ENCODE measurements at regions not wholly inside any gene's neighbourhood (a gene's known extent, or its start where the extent isn't known, plus 50 kb on each side); places are given as distances from the start of the nearest gene placed in this dataset.

GRCh38 chr17:5635949-5636348 is 51.6 kb upstream of the NLRP1 start:
- DNase-seq (ENCODE audit: low spot score) = no peak

GRCh38 chr17:5638596-5638995 is 54.3 kb upstream of the NLRP1 start:
- no peak for DNase-seq (ENCODE audit: low spot score)

- DNase-seq (ENCODE audit: low spot score) = no peak
Observed at GRCh38 chr17:5640726-5641125, 56.4 kb upstream of the NLRP1 start.

GRCh38 chr17:5642752-5643151 is 58.4 kb upstream of the NLRP1 start:
- DNase-seq (ENCODE audit: low spot score) = no peak

DNA sequence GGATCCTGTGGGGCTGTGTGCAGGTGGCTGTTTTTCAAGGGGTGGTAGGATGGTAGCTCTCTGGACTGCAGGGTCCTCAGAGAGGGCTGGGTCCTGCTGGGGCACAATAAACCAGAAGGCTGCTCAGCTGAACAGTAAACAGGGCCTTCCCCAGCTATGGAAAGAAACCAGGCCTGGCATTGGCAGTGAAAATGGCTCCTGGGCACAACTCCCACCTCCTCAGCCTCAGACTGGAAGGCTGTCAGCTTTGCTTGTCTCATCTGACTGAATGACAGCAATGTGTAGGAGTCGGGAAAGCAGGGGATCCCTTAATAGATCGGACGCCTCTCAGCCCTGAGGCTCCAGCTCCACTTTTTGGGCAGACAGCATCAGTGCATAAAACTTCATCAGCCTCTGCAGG is 59.8 kb upstream of the NLRP1 start:
- DNase-seq (ENCODE audit: low spot score) = peak; percentile 45

GRCh38 chr17:5651348-5651747 is 67.0 kb upstream of the NLRP1 start:
- no peak for DNase-seq (ENCODE audit: low spot score)

- DNase-seq (ENCODE audit: low spot score) = no peak
Observed at GRCh38 chr17:5661491-5662125, 77.3 kb upstream of the NLRP1 start.

GRCh38 chr17:5662409-5663085 is 78.2 kb upstream of the NLRP1 start:
- DNase-seq (ENCODE audit: low spot score) = no peak

DNA sequence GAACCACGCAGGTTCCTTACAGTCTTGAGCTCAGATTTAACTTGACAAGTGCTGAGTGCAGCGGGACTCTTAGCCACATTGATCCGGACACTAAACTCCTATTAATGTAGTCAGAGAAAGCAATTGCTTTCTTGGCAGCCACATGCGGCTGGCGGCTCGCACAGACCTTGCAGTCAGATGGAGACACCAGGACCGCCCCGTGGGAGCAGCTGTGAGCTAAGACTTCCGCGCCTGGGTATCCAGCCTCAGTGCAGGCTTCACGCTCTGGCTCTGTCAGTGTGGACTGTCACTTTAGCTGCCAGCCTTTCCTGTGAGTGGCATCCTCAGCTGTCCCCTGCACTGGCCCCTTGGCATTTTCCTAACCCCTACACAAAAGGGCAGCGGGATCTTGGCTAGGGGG is 80.9 kb upstream of the NLRP1 start:
- DNase-seq (ENCODE audit: low spot score) = peak; percentile 42

GRCh38 chr17:5667871-5668270 is 83.6 kb upstream of the NLRP1 start:
- DNase-seq (ENCODE audit: low spot score) = no peak

DNA sequence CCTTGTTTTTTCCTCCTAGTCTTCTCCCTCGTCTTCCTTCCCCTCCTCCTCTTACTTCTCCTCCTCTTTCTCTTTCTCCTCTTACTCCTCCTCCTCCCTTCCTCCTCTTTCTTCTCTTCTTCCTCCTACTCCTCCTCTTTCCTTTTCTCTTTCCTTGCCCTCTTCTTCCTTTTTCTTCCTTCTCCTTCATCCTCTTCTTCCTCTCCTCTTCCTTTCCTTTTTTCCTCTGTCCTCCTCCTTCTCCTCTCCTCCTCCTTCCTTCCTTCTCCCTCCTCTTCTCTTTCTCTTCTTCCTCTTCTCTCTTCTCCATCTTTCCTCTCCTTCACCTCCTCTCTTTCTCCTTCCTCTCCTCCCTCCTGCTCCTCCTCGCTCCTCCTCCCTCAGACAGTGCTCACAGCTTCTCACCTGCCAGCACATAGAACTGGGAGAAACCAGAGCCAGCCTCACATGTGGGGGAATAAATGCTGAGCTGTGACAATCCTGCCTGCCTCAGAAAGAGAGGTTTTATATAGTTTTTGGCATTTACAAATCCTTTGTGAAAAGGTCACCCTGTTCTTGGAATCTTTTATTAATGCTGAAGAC is 84.3 kb upstream of the NLRP1 start:
- no peak for DNase-seq (ENCODE audit: low spot score)

GRCh38 chr17:5669191-5669590 is 84.9 kb upstream of the NLRP1 start:
- DNase-seq (ENCODE audit: low spot score) = no peak

- DNase-seq (ENCODE audit: low spot score) = no peak
Observed at GRCh38 chr17:5672141-5672540, 87.8 kb upstream of the NLRP1 start.

DNA sequence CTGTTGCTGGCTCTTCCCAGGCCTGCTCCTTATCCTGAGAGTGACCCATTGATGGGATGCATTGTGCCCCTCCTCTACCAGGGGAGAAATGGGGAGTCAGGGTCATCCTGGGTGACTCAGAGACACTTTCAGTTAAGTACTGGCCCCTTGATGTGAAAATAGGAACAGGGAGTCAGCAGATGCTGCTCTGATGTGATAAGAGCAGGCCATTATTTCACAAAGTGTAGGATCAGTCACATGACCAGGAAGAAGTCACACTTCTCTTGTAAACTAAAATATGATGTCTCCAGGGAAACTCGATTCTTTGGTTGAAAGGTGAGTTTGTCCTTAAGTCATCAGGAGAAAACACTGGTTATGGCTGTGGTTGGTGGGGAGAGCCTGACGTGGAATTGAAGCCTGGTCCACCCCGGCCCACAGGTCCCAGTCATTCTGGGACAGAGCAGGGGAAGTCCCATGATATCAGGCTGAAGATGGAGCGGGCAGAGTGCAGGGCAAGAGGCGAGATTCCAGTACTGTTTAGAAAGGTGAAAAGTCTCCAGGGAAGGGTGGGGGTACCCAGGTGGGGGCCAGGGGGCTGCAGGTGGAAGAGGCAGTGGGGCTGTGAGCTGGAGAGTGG is 88.6 kb upstream of the NLRP1 start:
- DNase-seq (ENCODE audit: low spot score) = no peak

DNA sequence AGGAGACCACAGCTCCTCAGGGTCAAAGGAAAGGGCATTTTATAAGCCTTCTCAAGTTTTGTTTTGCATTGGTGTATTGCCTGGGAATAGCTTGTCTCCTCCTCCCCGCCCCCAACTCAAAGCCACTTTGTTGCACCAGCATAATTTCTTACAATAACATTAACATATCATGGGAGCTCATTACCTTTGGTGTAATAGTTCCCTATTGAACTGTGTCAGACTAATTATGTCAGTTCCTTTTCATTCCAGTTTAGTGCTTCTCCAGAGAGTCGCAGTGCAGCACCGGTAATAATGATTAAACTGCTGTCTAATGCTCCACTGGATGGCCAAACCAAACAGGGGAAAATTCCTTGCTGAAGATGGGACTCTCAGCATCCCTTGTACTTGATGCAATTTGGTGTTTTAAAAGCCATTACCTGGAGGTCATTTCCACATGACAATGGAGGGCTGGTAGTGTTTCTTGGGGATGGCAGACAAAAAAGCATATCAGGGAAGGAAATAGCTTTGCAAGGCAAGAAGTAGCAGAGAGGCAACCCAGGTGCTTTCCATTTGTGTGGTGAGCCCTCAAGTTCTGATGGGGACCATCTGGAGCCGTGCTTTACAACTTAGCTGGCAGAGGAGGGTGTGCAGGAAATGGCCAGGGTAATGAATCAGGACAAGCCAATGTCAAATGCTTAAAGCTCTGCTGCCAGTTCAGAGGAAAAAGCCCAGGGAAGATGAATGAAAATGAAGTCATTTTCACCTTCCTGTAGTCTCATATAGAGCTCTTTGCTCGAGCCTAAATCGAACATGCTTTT is 91.5 kb upstream of the NLRP1 start:
- DNase-seq (ENCODE audit: low spot score) = peak; percentile 8

- no peak for DNase-seq (ENCODE audit: low spot score)
Observed at GRCh38 chr17:5677620-5678019, 93.3 kb upstream of the NLRP1 start.

DNA sequence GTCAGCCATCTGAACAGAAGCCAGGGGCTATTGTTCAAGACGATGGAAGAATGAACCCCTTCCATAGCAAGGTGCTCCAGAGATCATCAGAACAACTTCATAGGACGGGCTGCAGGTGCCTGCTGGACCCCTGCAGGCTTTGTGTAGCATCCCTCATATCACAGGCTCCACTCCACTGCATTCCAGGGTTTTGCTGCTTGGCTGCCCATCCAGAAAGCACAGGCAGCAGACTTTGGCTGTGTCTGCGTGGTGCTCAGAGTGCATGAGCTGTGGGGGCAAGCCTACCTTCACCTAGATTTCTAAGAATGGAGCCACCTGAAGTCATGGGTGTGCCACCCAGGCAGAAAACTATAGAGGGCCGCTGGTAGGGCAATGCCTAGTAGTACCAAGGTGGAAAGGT is 93.9 kb upstream of the NLRP1 start:
- DNase-seq (ENCODE audit: low spot score) = no peak

GRCh38 chr17:5680766-5681165 is 96.5 kb upstream of the NLRP1 start:
- DNase-seq (ENCODE audit: low spot score) = no peak

DNA sequence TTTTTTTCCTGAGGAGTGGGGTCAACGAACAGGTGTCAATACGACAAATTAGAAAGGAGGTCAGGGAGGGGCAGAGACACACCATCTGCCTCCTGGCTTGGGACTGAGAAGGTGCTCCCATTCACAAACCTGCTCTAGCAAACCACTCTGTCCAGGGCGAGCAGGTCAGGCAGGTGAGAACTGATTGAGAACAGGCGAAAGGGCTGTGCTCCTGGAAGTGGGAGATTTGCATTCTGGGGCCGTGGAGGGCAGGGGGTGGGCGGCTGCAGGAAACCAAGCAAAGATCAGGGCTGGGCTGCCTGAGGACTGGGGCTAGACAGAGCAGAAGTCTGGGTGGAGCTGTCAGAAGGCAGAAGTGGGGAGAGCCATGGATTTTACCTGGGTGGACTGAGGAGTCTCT is 98.9 kb upstream of the NLRP1 start:
- DNase-seq (ENCODE audit: low spot score) = no peak

DNA sequence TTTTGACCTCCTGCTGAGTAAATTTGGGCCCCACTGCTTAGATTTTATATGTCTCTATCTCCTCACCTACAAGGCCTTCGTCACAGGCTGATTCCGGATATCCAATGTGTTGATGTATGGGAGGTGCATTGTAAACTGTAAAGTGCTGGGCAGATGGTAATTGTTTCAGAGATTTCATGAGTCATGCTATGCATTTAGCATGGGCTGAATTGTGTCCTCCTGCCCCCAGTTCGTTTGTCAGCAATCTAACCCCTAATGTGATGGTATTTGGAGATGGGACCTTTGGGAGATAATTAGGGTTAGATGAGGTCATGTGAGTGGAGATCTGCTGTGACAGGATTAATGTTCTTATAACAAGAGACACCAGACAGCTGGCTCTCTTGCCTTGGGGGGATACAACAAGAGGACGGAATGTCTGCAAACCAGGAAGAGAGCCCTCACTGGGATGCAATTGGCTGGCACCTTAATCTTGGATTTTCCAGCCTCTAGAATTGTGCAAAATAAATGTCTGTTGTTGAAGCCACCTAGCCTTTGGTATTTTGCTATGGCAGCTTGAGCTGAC is 101.8 kb upstream of the NLRP1 start:
- DNase-seq (ENCODE audit: low spot score) = no peak

GRCh38 chr17:5687646-5688045 is 103.3 kb upstream of the NLRP1 start:
- no peak for DNase-seq (ENCODE audit: low spot score)

GRCh38 chr17:5693821-5694220 is 109.5 kb upstream of the NLRP1 start:
- no peak for DNase-seq (ENCODE audit: low spot score)
